ENCODE measurements at regions not wholly inside any gene's neighbourhood (a gene's known extent, or its start where the extent isn't known, plus 50 kb on each side); places are given as distances from the start of the nearest gene placed in this dataset.
"Not testable (repeated sequence)": the region's sequence is repeated elsewhere in the genome, so short reads cannot be mapped to it uniquely, and the experiment has no call there.

DNA sequence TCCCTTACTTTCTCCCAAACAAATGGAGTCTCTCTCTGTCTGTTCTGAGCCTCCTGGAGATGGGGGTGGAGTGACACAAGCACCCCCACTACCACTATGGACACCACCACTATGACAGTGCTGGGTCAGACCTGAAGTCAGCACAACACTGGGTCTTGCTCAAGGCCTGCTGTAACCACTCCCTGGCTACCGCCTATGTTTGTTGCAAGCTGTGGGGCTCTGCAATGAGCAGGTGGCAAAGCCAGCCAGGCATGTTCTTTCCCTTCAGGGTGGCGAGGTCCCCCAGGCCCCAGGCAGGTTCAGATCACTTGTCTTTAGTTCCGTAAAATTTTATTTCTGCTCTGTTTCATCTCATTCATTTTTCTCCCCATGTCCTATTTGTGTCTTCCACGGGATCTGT is 349.8 kb downstream of the TMEM121 start:
- no peak for DNase-seq (ENCODE audit: low read depth)

GRCh38 chr14:105876829-105877228 is 350.4 kb downstream of the TMEM121 start:
- DNase-seq (ENCODE audit: low read depth): no peak

DNA sequence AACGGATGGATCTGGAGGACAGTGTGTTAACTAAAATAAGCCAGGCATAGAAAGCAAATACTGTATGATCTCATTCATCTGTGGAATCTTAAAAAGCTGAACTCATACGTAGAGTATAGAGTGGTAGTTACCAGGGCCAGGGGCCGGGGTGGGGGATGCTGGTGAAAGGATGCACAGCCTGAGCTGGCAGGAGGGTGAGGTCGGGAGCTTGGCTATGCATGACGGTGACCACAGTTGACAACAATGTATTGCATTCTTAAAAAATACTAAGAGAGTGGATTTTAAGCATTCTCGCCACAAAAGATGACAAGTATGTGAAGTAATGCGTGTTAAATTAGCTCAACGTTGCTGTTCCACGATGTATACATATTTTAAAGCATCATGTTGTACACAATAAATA is 351.3 kb downstream of the TMEM121 start:
- no peak for DNase-seq (ENCODE audit: low read depth)

DNA sequence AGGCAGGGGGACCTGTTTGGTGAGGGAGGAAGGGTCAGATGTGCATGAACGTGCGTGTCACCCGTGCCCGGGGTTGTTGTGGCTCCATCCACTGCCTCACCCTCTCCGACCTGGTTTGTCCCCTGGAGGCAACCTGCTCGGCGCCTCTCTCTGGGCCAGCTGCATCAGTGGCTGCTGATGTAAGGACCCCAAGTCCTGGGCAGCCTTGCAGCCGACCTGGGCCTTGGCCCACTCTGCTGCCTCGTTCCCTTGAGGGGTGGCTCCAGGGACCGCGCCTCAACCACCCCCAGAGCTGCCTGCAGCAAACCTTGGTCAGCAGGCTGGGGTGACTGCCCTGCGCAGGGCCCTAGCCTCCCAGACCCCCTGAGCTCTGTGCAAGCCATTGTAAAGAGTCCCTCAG is 351.7 kb downstream of the TMEM121 start:
- DNase-seq (ENCODE audit: low read depth): no peak

DNA sequence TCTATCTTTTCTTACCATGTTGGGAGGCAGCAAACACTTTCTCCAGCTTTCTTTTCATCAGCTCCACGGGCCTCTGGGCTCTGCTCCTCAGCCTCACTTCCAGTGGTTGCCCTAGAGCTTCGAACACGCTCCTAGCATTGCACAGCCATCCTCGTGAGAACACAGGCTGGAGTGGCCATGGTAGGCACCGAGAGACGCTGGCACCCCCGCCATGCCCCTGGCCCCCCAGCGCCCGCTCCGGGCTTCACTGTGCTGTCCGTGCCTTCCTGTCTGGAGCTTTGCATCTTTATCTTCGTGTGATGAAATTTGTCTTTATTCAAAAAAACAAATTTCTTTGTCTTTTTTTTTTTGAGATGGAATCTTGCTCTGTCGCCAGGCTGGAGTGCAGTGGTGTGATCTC is 352.2 kb downstream of the TMEM121 start:
- DNase-seq (ENCODE audit: low read depth): no peak

DNA sequence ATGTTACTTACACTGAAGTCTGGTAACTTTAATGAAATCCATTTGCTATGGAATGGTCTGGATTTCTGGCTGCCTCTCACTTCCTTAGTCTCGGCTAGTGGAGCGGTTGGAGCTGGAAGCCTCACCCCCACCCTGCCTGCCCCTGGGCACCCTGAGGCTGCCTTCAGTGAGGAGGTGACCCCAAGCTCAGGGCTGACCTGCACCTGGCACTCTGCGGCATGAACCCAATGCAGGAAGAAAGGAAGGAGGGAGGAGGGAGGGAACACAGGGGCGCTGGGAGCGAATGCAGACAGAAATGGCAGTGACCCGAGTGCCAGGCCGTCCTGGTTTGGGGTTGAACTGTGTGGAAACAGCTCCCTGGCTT is 353.1 kb downstream of the TMEM121 start:
- DNase-seq (ENCODE audit: low read depth): no peak

DNA sequence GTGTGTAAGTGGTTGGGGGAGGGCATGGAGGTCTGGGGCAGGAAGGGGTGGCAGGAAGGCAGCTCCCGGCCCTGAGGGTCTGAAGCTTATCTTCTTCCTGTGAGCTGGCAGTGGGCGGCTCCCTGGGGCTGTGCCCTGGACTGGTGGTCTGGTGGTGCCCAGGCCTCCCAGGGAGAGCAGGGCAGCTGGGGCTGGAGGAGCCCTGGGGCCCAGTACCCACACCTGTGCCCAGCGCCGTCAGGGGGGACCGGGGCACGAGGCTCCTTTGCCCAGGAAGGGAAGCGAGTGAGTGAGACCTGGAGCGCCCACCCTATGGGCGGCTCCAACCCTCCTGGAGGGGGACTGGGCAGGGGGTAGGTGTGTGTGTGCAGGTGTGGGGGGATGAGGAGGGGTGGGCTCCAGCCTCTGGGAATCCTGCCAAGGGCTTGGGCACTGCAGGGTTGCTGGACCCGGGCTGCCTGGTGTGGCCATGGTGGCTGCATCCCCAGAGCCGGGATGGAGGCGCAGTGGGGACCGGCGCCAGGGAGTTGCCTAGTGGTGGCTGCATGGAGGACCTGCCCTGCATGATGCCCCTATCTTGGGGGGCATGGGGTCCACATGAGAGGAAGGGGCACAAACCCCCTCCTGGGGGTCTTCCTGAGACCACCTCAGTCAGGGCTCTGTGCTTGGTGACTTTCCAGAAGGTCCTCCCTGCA is 353.6 kb downstream of the TMEM121 start:
- DNase-seq (ENCODE audit: low read depth): no peak

DNA sequence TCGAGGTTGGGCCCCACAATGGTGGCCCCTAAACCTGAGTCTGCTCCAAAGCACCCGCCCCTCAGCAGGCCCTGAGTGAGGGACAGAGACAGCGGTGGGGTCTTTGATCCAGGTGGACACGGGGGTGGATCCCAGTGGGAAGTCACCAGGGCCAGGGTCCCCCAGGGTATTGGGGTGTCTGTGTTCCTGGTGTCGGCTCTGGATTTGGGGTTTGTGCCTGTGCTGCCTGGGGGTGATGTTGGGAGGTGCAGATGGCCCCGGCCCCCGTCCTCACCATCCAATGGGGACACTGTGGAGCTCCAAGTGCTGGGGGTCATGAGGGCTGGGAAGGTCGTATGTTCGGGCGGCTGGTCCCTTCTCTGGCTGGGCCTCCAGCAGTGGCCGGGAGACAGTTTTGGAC is 354.2 kb downstream of the TMEM121 start:
- no peak for DNase-seq (ENCODE audit: low read depth)

GRCh38 chr14:105881021-105881930 is 354.9 kb downstream of the TMEM121 start:
- no peak for DNase-seq (ENCODE audit: low read depth)

GRCh38 chr14:105882011-105882410 is 355.6 kb downstream of the TMEM121 start:
- not testable (repeated sequence) for DNase-seq (ENCODE audit: low read depth)

DNA sequence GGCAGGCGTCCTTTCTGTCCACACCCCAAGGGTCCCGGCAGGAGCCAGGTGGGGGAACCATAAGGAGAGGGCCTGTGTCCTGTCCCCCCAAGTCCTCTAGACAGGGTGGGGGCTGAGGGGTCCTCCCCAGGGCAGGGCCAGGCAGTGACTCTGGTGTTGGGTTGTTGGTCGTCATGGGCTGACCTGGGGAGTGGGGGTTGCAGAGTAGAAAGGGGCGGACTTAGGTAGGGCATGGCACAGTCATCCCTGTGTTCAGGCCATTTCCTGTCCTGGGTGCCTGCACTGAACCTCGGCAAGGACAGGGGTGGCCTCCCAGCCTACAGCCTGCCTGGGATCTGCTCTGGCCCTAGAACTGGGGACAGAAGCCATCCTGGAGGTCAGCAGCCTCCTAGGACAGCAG is 356.2 kb downstream of the TMEM121 start:
- no peak for DNase-seq (ENCODE audit: low read depth)

- DNase-seq (ENCODE audit: low read depth): no peak
Observed at GRCh38 chr14:105883066-105884005, 357.0 kb downstream of the TMEM121 start.

- not testable (repeated sequence) for DNase-seq (ENCODE audit: low read depth)
Observed at GRCh38 chr14:105884192-105884807, 357.9 kb downstream of the TMEM121 start.

DNA sequence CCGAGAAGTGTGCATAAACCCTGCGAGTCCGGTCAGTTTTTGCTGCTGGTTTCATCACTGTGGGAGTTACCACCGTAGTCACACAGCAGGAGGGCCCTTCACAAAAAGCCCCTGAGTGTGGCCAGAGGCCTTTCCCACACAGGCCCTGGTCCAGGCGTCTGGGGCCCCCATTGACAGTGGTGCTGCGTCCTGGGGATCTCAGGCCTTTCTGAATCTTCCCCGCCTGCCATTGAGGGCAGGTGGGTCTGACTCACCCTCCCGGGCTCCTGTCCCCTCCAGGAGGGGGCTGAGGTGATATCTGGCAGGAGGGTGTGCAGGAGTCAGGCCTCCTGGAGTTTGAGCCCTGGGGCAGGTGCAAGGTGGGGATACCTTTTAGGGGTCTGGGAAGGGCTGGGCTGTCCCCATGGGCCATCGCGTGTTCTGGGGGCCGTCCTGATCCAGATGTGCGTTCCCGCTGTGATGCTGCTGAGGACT is 358.5 kb downstream of the TMEM121 start:
- DNase-seq (ENCODE audit: low read depth): no peak

DNA sequence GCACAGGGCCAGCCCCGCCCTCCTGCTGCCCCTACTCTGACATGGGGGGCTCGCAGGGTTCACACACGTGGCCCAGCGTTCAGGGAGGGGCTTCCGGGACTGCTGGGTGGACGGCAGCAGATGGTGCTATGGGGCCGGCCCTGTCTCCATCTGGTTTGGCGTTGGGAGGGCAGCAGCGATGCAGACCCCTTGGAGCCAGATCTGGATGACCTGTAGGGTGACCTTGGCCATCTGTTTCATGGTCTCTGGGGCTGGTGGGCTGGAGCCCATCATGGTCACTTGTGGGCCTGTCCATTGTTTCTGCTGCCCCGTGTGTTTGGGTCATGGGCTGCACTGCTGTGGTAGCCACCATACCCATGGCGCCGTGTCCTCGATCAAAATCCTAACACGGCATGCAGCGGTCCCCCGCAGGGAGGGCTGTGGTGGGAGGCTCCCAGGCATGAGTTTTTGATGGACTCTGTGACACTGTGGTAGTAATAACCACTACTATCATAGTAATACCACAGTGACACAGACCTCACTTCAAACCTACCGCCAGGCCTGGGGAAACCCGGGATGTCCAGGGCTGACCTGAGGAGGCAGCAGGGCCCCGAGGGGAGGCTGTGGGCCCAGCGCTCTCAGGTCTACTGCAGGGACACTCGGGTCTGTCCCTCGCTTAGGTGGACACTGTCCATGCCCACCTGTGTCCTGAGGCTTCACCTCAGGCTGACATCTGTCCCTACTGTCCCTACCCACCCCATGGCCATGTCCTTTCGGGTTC is 359.4 kb downstream of the TMEM121 start:
- DNase-seq (ENCODE audit: low read depth): no peak

GRCh38 chr14:105886791-105887191 is 360.4 kb downstream of the TMEM121 start:
- not testable (repeated sequence) for DNase-seq (ENCODE audit: low read depth)

GRCh38 chr14:105887692-105888091 is 361.3 kb downstream of the TMEM121 start:
- DNase-seq (ENCODE audit: low read depth): no peak

GRCh38 chr14:105888151-105888550 is 361.8 kb downstream of the TMEM121 start:
- DNase-seq (ENCODE audit: low read depth): no peak

GRCh38 chr14:105888784-105889665 is 362.6 kb downstream of the TMEM121 start:
- no peak for DNase-seq (ENCODE audit: low read depth)

Data from stimulated activated CD8-positive, alpha-beta memory T cell treated with anti-CD3 and anti-CD28 coated beads, Interleukin-15, amount 100 ng/mL, for 24 hours (primary cell).